Hypothalamus (tissue), 51 donors: ENCODE measurements at regions not wholly inside any gene's neighbourhood (a gene's known extent, or its start where the extent isn't known, plus 50 kb on each side); places are given as distances from the start of the nearest gene placed in this dataset.
"Not testable (repeated sequence)": the region's sequence is repeated elsewhere in the genome, so short reads cannot be mapped to it uniquely, and the experiment has no call there.

Source experiments
- DNase-seq, 51 donors: peaks; one replicate each; lab custom pipeline; 2025; lab: John Stamatoyannopoulos, UW

DNA sequence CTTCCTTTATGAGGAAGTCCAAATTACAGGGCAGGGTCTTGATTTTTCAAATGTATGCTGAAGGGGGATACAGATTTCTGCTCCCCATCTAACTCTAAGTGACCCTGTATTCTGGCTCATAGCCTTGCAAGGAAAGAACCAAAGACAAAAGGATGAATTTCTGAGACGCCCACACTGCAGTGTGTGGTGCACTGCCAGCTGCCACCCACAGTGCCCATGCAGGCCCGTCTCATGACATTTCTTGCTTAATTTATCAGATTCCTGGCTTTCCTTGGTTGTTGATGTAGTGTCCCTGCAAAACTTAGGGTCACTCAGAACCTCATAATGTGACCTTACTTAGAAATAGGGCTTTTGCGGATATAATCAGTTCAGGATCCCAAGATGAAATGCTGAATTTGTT, 68.0 kb downstream of the CBLN4 start:
- no peak for DNase-seq

DNA sequence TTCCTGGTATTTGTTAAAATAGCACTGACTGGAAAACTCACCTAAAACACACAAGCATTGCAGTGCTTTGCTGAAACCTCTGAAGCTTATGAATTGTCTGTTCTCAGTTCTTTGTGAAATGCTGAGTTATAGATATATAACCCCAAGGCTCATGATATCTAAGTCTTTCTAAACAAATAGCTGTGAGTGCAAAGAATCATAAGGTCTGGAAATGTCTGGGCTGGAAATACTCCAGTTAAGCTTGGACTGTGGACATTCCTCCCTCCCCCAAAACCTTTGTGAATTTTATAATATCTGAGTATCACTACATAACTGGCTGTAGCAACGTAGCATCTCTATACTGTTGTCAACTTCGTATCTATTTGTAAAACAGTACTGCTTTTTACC, 69.1 kb downstream of the CBLN4 start:
- no peak for DNase-seq

- peak in 1 of 51 donors; percentile 3 for DNase-seq
Measured at GRCh38 chr20:55935448-55936208, 69.7 kb downstream of the CBLN4 start.

DNA sequence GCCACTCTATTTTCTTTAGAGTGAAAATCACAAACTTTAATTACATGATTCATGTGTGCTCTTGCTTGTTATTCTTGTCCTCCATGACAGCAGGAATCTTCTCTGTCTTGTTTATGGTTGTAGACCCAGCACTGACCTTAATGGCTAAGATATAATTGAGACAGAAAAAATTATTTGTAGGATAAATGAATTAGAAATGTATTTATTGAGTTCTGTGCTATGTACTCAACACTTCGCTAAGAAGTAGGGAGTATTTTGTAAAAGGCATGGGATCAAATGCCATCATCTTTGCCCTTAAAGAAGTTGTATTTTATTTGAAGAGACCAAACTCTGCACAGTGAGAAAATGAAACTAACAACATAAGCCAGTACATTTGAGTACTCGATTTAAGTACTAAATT, 71.2 kb downstream of the CBLN4 start:
- DNase-seq = no peak

- not testable (repeated sequence) for DNase-seq
Measured at GRCh38 chr20:55930876-55931275, 74.4 kb downstream of the CBLN4 start.

GRCh38 chr20:55928266-55928665, 77.1 kb downstream of the CBLN4 start:
- DNase-seq = no peak

GRCh38 chr20:55919956-55920355, 85.4 kb downstream of the CBLN4 start:
- no peak for DNase-seq

DNA sequence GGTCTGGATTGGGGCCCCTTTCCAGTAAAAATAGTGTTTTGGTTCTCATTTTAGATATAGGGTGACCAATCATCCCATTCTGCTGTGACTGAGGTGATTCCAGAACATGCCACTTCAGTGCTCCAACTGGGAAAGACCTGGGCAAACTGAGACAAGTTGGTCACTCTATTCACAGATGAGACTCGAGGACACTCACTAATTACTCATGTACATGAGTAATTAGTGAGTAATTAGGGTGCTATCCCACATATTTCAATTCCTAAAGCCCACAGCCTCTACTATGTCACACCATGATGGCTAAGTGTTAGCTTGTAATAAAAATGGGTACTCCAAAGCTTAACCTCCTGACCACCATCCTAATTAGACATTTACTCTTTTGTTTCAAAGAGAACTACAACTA, 86.0 kb downstream of the CBLN4 start:
- DNase-seq = no peak

DNA sequence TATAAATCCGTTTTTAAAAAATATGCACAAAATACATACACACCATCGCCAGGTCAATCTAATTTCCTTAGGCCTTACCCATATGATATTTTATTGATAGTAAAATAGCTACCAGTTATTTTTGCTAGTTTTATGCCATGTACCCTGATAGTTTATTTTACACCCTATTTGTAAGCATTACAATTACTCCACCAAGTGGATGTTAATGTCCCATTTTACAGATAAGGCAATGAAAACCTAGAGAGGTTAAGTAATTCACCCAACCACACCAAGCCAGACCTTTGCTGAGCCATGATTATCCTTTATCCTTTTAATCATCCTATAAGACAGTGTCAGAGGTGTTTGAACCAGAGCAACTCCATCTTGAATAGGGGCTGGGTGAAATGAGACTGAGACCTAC, 86.8 kb downstream of the CBLN4 start:
- DNase-seq = no peak

DNA sequence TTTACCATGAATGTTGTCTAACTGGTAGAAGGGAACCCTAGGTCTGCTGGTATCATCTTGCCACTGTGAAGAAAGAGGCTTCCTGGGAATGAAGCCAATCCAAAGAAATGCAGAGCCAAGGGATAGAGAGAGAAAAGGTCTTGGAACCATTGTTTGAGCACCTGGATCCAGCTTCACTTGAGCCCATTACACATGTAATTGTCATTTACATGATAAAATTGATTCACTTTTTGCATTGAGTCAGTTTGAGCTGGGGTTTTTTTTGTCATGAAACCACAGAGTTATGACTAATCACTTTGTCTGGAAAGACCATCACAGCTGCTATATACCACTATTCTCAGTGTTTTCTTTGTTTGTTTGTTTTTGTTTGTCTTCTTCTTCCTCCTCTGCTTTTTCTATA, 112.3 kb downstream of the CBLN4 start:
- no peak for DNase-seq

- no peak for DNase-seq
Measured at GRCh38 chr20:55888685-55889084, 116.6 kb downstream of the CBLN4 start.

- DNase-seq = no peak
Measured at GRCh38 chr20:55882910-55883309, 122.4 kb downstream of the CBLN4 start.

- no peak for DNase-seq
Measured at GRCh38 chr20:55882286-55882685, 123.0 kb downstream of the CBLN4 start.

- no peak for DNase-seq
Measured at GRCh38 chr20:55881204-55881603, 124.1 kb downstream of the CBLN4 start.

GRCh38 chr20:55880361-55880760, 125.0 kb downstream of the CBLN4 start:
- DNase-seq = peak in 5 of 51 donors; percentile 1 to 5 (median 4)

GRCh38 chr20:55855052-55855451, 150.3 kb downstream of the CBLN4 start:
- DNase-seq = no peak

DNA sequence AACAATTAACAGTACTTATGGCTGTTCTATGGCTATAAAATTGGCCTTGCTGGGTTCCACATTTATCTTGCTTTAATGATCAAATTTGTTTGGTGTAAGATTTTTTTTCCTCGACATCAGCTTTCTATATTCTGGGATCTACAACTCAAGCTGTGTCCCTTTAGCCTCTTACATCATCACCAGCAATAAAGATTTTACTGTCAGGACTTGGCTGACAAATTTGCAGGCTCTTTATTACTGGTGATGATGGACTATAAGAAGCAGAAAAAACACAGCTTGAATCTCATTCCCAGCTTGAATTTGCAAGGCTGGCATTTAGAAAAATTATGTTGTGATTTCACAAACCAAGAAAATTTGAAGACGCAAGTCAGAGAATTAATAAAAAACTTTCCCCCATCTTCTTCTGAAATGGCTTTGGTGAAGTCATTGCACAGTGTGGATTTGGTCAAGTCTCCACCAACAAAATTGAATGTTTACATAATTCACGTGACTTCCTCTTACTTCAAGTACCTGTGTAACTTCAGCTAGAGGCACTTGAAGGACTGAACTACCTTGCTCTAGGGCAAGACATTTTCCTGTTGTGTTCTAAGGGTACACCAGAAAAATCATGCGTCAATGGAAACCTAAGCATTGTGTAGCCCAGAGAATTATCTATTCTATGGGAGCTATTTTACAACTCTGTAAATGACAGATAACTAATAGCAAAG, 175.0 kb downstream of the CBLN4 start:
- DNase-seq = no peak

- DNase-seq = no peak
Measured at GRCh38 chr20:55805138-55805537, 200.2 kb downstream of the CBLN4 start.

DNA sequence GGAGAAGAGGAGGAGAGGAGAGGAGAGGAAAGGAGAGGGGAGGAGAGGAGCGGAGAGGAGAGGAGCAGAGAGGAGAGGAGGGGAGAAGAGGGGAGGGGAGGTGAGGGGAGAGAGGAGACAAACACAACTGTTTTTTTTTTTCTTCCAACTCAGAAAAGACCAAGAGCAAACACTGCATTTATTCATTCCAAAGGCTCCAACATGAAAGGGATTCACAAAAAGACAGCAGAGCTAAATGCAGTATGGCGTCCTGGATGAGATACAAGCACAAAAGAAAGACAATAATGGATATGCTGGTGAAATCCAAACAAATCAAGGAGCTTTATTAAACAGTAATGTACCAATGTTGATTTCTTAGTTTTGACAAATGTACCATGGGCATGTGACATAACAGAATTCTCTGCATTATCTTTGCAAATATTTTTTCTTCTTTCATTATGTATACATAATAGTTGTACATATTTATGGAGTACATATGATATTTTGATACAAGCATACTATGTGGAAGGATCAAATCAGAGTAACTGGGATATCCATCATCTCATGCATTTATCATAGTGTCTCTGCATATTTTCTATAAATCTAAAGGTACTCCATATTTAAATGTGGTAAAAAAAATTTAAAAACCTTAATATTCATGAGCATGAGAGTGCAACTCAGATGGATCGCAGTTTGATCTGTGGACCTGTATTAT, 204.6 kb downstream of the CBLN4 start:
- no peak for DNase-seq

GRCh38 chr20:55793986-55794385, 211.3 kb downstream of the CBLN4 start:
- DNase-seq = no peak

DNA sequence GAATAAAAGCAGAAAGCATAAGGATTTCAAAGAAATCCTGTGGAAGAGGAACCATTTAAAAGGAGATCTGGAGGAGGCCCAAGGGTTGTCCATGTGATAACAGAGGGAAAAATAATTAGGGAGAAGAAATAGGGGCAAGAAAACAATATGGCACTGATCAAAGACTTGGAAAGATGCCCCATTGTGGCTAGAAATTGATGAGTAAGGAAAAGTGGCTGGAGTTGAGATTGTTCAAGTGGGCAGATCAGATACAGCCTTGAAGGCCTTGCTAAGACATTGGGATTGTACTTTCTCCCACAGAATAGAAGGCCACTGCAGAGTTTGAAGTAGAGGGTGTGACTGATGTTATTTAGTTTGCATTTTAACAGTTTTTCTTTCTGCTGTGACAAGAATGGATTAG, 213.3 kb downstream of the CBLN4 start:
- DNase-seq = no peak

DNA sequence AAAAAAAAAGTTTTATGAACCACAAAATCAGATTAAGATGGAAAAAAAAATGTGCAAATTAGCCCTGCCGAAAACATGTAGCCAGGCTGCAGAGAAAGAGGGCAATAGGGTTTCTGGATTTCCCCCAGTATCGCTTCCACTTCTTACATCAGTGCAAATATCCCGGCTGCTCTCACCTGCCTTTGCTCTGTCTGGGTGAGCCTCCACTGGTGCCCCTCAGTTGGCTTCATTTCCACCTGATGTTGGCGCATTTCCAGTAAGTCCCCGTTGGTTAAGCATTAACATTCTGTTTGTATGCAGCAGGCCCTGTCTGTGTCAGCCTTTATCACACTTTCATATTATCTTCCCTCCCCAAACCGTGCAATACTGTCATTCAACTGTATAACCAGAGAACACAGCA, 215.1 kb downstream of the CBLN4 start:
- DNase-seq = no peak
